Kidney epithelial cell (primary cell): ENCODE measurements at regions not wholly inside any gene's neighbourhood (a gene's known extent, or its start where the extent isn't known, plus 50 kb on each side); places are given as distances from the start of the nearest gene placed in this dataset.

Source experiments
- DNase-seq: peaks from one replicate; pipeline ENCODE4 v3.0.0-alpha.2; 2010; ENCODE audit warnings: low read depth
- H3K27me3 ChIP-seq: 2 replicates; pipeline ENCODE4 v1.6.0; 2011; ENCODE audit warnings: low read length; ENCODE audit not compliant: control insufficient read depth, insufficient read depth
- H3K36me3 ChIP-seq: 2 replicates; pipeline ENCODE4 v1.5.1; 2011; ENCODE audit warnings: low read length; ENCODE audit not compliant: control insufficient read depth, insufficient read depth
- H3K4me3 ChIP-seq: 2 replicates; pipeline ENCODE4 v1.5.1; 2011; ENCODE audit warnings: low read depth, mild to moderate bottlenecking, control low read depth, low read length
- TF ChIP-seq, protein P1 (sequence below): IDR thresholded peaks from 2 replicates; pipeline ENCODE4 v1.5.1; 2011; ENCODE audit warnings: mild to moderate bottlenecking, moderate library complexity, low read length, control low read depth, inconsistent platforms; ENCODE audit not compliant: insufficient read depth, poor library complexity, severe bottlenecking

DNA sequence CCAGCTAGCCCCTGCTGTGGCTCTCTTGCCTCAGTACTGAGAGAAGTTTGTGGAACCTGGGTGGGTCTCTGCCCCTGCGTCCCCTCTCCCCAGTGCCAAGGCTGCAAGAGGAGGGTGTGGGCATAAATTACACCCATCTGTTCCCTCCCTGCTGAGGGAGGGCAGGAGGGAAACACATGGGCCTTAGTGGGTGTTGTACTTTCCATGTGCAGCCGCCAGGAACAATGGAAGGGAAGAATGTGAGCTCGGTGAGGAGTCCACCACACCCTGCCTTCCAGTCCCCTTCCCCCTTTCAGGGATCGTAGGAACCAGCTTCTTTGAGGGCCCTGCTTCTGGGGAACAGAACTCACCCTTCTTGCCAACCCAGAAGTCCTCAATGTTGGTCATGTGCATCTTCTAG is 138.2 kb upstream of the KLF4 start:
- TF ChIP-seq, protein P1, sequence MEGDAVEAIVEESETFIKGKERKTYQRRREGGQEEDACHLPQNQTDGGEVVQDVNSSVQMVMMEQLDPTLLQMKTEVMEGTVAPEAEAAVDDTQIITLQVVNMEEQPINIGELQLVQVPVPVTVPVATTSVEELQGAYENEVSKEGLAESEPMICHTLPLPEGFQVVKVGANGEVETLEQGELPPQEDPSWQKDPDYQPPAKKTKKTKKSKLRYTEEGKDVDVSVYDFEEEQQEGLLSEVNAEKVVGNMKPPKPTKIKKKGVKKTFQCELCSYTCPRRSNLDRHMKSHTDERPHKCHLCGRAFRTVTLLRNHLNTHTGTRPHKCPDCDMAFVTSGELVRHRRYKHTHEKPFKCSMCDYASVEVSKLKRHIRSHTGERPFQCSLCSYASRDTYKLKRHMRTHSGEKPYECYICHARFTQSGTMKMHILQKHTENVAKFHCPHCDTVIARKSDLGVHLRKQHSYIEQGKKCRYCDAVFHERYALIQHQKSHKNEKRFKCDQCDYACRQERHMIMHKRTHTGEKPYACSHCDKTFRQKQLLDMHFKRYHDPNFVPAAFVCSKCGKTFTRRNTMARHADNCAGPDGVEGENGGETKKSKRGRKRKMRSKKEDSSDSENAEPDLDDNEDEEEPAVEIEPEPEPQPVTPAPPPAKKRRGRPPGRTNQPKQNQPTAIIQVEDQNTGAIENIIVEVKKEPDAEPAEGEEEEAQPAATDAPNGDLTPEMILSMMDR: no peak
- peaks cover 2% of the 10 kb centered on the region for H3K27me3 ChIP-seq
- H3K4me3 ChIP-seq: no peak overlapping the region
- H3K36me3 ChIP-seq: no peaks in the 10 kb centered on the region
- no peak for DNase-seq

DNA sequence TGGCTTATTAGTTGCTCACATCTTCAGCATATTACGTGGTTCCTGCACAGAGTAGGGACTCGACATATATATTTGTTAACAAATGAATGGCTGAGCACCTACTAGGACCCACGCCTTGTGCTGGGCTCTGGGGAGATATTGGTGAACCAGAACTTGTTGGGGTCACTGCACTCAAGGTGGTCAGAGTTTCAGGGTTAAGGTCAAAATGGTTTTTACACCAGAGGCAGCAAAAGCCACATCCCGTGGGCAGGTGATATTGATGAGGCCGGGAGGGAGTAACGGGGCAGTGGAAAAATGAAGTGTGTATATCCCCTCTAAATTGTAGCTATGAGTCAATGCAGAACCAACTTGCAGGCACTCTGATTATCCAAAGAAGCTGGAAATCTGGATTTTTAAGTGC is 136.5 kb upstream of the KLF4 start:
- Histone ChIP-seq H3K27me3 (peaks cover 2% of the 10 kb centered on the region), H3K4me3 (no peak overlapping the region), H3K36me3 (no peaks in the 10 kb centered on the region)
- no peak for DNase-seq
- TF ChIP-seq, protein P1: no peak

DNA sequence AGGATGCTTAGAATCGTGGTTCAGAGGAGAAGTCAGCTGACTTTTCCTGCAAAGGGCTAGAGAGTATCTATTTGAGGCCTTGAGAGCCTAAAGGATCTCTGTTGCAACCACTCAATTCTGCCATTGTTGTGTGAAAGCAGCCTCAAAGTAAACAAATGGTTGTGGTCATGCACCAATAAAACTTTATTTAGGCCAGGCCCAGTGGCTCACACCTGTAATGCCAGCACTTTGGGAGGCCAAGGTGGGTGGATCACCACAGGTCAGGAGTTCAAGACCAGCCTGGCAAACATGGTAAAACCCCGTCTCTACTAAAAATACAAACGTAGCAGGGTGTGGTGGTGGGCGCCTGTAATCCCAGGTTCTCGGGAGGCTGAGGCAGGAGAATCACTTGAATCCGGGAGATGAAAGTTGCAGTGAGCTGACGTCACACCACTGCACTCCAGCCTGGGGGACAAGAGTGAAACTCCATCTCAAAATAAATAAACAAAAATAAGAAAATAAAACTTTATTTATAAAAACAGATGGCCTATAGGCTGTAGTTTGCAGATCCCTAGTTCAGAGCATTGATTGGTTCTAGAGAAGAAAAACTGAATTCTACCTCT is 135.9 kb upstream of the KLF4 start:
- TF ChIP-seq, protein P1: no peak
- H3K36me3 ChIP-seq: no peaks in the 10 kb centered on the region
- no peak overlapping the region for H3K4me3 ChIP-seq
- no peak for DNase-seq
- peaks cover 2% of the 10 kb centered on the region for H3K27me3 ChIP-seq

DNA sequence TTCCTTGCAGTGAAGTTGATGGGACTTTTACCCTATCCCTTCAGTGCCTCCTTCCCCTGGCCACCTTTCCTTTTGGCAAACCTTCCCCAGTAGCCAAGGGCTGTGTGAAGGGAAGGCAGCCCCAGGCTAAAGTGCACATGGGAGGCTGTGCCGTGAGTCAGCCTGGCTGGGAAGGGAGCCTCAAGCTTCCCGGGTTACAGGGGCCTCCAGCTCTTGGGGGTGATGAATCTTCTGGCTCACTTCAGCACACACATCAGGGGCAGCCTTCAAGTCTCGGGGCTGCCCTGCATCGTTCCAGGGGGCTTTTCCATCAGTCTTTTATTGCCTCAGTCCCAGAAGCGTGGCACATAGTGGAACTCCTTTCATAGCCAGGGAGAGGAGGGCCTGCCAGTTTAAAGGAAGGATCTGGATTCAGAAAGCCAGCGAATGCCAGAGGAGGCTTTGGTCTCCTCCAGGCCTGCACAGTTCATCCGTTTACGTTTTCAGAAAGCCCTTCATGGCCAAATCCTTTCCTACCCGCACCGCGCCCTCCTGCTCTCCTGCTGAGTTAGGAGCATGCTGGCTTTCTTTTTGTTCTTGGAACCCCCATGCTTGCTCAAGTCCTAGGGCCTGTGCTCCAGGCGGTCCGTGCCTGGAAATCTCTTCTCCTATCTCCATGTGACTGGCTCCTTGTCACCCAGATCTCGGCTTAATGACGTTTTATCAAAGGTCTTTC is 134.8 kb upstream of the KLF4 start:
- Histone ChIP-seq H3K4me3 (no peak overlapping the region), H3K27me3 (peaks cover 2% of the 10 kb centered on the region), H3K36me3 (no peaks in the 10 kb centered on the region)
- TF ChIP-seq, protein P1: no peak
- no peak for DNase-seq

DNA sequence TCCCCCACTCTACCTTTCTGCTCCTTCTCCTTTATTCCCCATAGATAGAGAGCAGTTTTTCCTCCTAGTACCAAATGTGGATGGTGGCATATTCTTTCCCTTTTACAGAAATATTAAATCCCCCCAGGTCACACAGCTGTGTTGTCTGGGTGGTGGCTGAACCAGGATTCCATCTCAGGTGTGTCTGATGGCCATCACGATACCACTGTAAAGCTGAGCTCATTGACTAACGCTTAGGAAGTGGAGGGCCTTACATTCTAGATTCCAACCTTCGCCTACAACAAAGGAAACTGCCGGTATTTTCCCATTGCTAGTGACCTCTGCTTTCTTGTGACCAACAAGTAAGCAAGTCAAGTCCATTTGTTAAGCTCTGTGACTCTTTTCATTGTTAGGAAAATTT is 131.9 kb upstream of the KLF4 start:
- DNase-seq: no peak
- Histone ChIP-seq H3K27me3 (no peaks in the 10 kb centered on the region), H3K4me3 (no peak overlapping the region), H3K36me3 (no peaks in the 10 kb centered on the region)
- TF ChIP-seq, protein P1: no peak

DNA sequence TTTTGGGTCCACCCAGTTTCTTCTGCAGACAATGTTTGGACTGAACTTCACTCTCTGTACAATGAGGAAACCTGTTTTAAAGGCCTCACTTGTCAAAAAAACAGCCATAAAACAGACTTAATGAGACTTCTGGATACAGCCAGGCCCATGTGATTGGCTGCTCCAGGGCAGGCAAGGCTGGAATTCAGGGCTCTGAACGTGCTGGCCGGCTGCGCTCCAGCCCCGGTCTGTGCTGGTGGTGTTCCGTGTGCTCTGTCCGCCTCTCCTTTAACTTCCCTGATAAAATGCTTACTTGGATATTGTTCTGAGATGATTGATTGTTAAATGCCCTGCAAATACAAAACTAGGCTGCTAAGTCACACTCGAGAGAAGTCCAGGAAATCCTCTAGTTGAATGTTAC is 131.2 kb upstream of the KLF4 start:
- no peak overlapping the region for H3K4me3 ChIP-seq
- TF ChIP-seq, protein P1: no peak
- H3K36me3 ChIP-seq: no peaks in the 10 kb centered on the region
- no peak for DNase-seq
- H3K27me3 ChIP-seq: no peaks in the 10 kb centered on the region
